ENCODE measurements at regions not wholly inside any gene's neighbourhood (a gene's known extent, or its start where the extent isn't known, plus 50 kb on each side); places are given as distances from the start of the nearest gene placed in this dataset.

- no peak for DNase-seq
These were observed 154.1 kb upstream of the POU2AF2 start for GRCh38 chr11:111091321-111091938.

DNA sequence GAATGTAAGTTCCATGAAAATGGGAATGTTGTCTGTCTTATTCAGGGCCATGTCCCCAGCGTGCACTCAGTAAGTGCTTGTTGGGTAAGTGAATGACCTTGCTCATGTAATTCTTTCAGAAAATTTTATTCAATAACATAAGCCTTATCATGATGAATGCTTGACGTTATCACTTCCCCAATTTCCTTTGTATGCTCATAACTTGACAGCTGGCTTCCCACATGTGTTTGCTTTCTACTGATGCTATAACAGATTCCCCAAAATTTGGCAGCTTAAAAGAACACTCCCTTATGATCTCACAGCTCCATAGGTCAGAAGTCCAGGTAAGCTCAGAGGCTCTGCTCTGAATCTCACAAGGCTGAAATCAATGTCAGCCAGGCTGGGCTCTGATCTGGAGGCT is 155.8 kb upstream of the POU2AF2 start:
- no peak for DNase-seq

DNA sequence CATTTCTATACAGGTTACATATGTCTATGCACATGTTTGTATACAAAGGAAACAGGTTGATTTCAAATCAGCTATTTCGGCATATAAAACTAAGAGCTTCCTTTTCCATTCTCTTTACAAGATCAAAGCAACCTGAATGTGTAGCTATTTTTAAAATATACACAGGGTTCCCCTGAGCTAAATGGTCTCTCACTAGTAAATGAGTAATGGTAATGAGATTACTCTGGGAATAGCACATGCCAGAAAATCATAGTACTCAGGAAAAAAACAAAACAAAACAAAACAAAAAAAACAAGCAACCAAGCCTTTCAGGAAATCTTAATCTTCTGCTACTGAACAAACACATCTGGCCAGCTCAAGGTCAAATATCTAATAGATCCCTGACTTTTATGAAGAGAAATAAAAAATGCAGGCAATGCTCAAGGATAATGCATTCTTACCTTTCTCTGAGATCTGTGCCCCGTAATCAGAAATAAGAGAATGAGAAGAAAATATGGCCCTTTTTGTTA is 156.6 kb upstream of the POU2AF2 start:
- DNase-seq, result no peak

GRCh38 chr11:111086058-111086457 is 159.5 kb upstream of the POU2AF2 start:
- no peak for DNase-seq

DNA sequence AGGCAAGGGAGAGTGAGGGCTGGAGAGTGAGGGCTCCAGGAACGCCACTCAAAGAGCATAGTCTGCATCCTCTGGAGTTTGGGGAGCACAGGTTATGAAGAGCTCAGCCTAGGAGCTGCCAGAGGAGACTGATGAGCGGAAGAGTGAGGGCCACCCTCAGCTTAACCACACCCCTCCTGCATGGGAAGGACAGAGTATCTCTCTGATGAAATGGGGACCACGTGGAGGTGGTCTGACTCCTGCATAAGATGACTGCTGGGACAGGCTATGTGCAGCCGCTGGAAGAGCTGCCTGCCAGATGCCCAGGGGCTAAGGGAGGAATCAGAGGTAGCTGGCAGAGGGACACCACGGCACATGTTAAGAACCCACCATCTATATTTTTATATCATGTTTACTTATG is 162.9 kb upstream of the POU2AF2 start:
- DNase-seq, result no peak

DNA sequence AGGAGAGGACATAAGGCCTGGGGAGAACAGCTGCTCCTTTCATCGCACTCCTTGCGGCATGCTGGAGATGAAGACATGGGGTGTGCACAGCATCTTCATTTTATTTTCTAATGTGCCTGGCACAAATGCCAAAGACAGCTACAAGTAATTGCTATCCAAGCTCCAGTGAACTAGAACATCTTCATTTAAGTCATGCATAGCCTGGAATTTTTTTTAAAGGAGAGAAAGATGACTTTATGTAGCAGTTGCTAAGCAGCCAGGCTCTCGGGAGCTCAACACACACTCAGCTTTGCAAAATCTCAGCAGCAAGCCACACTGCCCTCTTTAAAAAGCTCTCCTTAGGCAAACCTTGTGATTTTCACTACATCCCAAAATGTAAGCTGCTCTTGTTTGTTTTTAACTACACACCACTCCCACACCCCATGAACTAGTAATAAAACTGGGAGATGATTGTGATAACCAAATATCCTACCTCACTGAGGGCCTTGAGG is 164.5 kb upstream of the POU2AF2 start:
- DNase-seq, result no peak

- no peak for DNase-seq
These were observed 167.8 kb upstream of the POU2AF2 start for GRCh38 chr11:111077530-111078322.

DNA sequence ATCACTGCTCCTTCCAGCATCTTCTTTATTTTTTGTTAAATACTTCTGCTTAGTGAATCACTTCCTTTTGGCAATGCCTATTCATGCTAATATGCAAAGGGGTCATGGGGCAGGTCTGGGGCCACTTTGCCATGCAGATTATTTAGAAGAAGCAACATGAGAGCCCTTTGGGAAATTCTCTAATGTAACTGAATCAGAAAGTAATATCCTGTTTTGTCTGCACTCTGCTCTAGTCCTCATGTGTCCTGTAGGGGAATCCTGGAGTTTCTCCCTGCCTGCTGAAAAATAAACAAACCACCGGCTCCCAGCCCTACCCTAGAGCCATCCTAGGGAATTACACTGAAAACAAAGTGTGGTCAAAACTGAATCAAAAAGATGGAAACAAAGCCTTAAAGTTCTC is 176.5 kb upstream of the POU2AF2 start:
- DNase-seq, result no peak

- DNase-seq, result no peak
These were observed 177.5 kb upstream of the POU2AF2 start for GRCh38 chr11:111067994-111068393.

GRCh38 chr11:111066846-111067245 is 178.7 kb upstream of the POU2AF2 start:
- DNase-seq, result no peak

DNA sequence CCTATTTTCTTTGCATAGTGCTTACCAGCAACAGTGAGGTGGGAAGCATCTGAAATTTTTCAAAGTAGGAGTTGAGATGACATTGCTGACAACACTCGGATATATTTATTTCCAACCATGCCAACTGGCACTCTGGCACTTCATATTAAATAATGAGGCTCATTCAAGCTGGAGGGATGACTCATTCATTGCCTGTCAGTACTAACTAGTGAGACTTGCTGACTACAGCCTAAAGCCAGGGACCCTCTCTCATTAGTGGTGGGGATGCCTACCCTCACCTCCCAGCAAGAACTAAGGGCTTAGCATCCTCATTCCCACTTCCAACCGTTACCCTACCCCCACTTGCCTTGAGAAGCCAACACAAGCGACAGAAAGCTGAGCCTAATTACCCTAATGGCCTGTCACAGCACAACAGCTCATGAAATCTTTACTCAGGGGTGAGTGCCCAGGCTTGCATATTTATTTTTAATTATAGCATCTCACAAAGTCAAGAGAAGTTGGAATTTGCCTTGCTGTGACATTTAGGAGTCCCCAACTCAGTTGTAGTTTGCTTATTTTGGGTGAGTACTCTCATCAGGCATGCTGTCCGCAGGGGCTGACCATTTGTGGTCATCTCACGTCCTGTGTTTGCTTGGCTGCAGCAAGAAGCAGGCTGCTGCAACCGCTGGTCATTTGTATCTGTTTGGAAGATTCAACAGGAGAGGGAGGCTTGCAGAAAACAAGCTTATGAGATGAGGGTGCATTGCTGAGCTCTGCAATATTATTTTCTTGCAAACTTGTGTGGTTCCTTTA is 181.6 kb upstream of the POU2AF2 start:
- DNase-seq, result no peak

- DNase-seq, result no peak
These were observed 183.1 kb upstream of the POU2AF2 start for GRCh38 chr11:111062420-111062819.

DNA sequence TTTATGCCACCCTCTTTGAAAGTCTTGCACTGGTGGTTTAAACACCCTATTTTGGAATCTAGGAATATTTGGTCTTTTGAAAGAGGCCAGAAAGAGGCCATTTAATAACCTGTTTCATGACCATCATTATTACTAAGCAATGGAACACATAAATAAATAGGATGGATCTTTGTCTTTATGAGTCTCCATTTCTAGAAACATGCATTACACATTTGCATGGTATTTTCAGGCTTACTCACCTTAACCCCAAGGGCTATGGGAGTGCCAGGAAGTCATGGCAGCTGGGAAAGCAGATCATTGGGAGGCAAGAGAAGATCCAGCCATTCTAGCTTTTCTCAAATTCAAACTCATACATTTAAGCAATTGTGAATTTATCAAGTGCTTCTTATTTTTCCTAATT is 185.8 kb upstream of the POU2AF2 start:
- DNase-seq, result no peak

DNA sequence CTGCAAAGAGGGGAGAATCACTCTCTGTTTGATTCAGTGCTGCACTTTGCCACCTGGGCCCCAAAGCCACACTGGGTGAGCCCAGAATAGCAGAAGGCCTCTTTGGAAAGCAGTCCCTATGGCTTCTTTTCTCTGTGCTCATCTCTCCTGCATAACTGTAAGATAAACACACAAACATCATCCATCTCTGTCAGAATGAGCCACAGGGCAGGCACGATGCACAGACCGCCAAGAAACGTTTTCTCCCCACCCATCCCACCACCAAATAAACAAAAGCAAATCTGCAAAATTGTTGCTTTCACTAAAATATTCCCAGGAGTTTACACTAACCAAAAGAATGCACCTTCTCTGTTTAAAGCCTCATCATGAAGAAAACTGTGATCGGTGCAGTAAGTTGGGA is 196.4 kb upstream of the POU2AF2 start:
- no peak for DNase-seq

GRCh38 chr11:111047374-111047773 is 198.2 kb upstream of the POU2AF2 start:
- DNase-seq, result no peak

- DNase-seq, result no peak
These were observed 199.2 kb upstream of the POU2AF2 start for GRCh38 chr11:111046291-111046690.

- no peak for DNase-seq
These were observed 199.7 kb upstream of the POU2AF2 start for GRCh38 chr11:111045874-111046273.

GRCh38 chr11:111045407-111045803 is 200.1 kb upstream of the POU2AF2 start:
- DNase-seq, result no peak

GRCh38 chr11:111044751-111045406 is 200.6 kb upstream of the POU2AF2 start:
- DNase-seq, result no peak

GRCh38 chr11:111039982-111040381 is 205.5 kb upstream of the POU2AF2 start:
- DNase-seq, result no peak

- no peak for DNase-seq
These were observed 209.8 kb upstream of the POU2AF2 start for GRCh38 chr11:111035746-111036145.

DNA sequence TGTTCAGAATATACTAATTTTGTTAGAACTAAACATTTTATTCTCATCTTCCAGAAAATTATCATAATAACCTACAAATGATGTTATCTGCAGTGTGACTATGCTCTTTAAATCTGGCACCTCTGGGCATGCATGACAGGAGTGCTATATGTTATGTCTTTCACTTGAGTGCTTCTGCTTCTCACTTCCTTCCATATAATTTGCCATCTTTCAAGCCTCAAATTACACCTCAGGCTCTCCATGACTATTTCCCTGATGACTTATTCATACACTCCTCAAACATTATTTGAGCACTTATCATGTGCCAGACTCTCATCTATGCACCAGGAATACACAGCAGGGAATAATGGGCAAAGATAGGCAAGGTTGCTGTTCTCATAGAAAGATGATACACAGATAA is 219.3 kb upstream of the POU2AF2 start:
- no peak for DNase-seq

GRCh38 chr11:111021131-111021530 is 224.4 kb upstream of the POU2AF2 start:
- DNase-seq, result no peak
